ENCODE measurements at regions not wholly inside any gene's neighbourhood (a gene's known extent, or its start where the extent isn't known, plus 50 kb on each side); places are given as distances from the start of the nearest gene placed in this dataset.

GRCh38 chr3:39757307-39757706, 52.1 kb upstream of the MYRIP start:
- Histone ChIP-seq H3K4me3 (ENCODE audit: insufficient read depth, low read depth, low read length) (no peak overlapping the region), H3K9me3 (ENCODE audit: insufficient read depth, low read depth, low read length) (no peaks in the 10 kb centered on the region), H3K4me1 (ENCODE audit: insufficient read depth, low read length) (no peaks in the 10 kb centered on the region), H2AFZ (ENCODE audit: low read depth, low read length) (no peak overlapping the region), H3K4me2 (ENCODE audit: low read length) (no peak overlapping the region), H3K36me3 (ENCODE audit: insufficient read depth, low read length) (no peaks in the 10 kb centered on the region), H3K9ac (ENCODE audit: low read length) (no peak overlapping the region), H3K79me2 (ENCODE audit: insufficient read depth, low read length) (no peaks in the 10 kb centered on the region), H3K27ac (ENCODE audit: low read depth, low read length) (no peak overlapping the region), H3K27me3 (ENCODE audit: insufficient read depth, low read length) (no peaks in the 10 kb centered on the region), H4K20me1 (ENCODE audit: insufficient read depth, low read length) (no peaks in the 10 kb centered on the region)
- TF ChIP-seq EZH2 (IDR thresholded peaks at IDR 0.05; ENCODE audit: insufficient read depth, low read length) (no peak), CTCF (IDR thresholded peaks at IDR 0.05; ENCODE audit: insufficient read depth, low read depth, low read length) (no peak)
- DNase-seq (ENCODE audit: low read depth) (no peak), FAIRE-seq (no peak)
- H3K4me1 Mint-ChIP-seq (ENCODE audit: low read depth, unreplicated experiment) = peaks cover 6% of the 10 kb centered on the region
- H3K36me3 Mint-ChIP-seq (ENCODE audit: low read depth, unreplicated experiment) = no peaks in the 10 kb centered on the region
- H3K4me3 Mint-ChIP-seq (ENCODE audit: unreplicated experiment) = no peak overlapping the region
- no peak overlapping the region for H3K27ac Mint-ChIP-seq (ENCODE audit: unreplicated experiment)
- peaks cover 6% of the 10 kb centered on the region for H3K27me3 Mint-ChIP-seq (ENCODE audit: low read depth, unreplicated experiment)
- peaks cover 3% of the 10 kb centered on the region for H3K9me3 Mint-ChIP-seq (ENCODE audit: unreplicated experiment)

All from astrocyte (in vitro differentiated cells and primary cell).